Amniotic stem cell (primary cell): ENCODE measurements at regions not wholly inside any gene's neighbourhood (a gene's known extent, or its start where the extent isn't known, plus 50 kb on each side); places are given as distances from the start of the nearest gene placed in this dataset.
A peak's percentile ranks its signal among the peaks of the same experiment; 100 is the strongest.

Experiments used
- DNase-seq: peaks from one replicate; lab custom pipeline; 2025; lab: John Stamatoyannopoulos, UW

DNA sequence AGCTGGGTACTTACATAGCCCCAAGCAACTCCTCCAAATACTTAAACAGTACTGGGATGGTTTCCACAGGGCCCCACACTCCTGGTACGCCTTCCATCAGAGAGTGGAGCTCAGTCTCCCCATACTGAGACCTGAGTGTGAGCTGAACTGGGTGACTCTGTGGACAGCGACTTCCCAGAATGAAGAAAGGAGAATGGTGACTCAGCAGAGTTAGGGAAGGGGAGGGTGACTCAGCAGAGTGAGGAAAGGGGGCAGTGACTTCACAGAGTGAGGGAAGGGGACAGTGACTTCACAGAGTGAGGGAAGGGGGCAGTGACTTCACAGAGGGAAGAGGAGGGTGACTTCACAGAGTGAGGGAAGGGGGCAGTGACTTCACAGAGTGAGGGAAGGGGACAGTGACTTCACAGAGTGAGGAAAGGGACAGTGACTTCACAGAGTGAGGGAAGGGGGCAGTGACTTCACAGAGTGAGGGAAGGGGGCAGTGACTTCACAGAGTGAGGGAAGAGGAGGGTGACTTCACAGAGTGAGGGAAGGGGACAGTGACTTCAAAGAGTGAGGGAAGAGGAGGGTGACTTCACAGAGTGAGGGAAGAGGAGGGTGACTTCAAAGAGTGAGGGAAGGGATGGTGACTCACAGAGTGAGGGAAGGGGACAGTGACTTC lies 141.3 kb upstream of the PITRM1 start:
- peak; percentile 57 for DNase-seq

DNA sequence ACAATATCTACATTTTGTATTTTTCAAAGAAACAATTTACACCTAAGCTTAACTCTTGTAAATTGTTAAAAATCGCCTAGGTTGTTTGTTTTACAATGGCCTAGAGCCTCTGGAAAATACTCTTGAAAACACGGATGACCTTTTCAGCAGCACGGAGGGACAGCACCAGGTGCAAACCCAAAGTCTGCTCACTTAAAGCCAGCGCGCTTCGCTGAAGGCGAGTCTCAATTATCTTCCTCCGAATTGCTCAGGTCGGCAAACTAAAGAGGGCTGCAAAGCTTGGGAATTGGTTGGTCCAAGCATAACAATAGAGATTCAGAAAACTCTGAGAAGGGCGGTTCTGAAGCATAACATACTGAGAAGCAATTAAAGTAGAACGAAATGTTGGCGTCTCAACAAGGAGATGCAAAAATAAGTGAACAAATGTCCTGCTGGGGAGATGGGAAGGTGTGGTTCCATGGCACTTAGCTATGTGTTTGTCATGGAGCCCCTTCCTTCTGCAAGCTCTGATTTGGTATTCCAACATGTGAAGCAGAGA lies 139.9 kb upstream of the PITRM1 start:
- DNase-seq = no peak

DNA sequence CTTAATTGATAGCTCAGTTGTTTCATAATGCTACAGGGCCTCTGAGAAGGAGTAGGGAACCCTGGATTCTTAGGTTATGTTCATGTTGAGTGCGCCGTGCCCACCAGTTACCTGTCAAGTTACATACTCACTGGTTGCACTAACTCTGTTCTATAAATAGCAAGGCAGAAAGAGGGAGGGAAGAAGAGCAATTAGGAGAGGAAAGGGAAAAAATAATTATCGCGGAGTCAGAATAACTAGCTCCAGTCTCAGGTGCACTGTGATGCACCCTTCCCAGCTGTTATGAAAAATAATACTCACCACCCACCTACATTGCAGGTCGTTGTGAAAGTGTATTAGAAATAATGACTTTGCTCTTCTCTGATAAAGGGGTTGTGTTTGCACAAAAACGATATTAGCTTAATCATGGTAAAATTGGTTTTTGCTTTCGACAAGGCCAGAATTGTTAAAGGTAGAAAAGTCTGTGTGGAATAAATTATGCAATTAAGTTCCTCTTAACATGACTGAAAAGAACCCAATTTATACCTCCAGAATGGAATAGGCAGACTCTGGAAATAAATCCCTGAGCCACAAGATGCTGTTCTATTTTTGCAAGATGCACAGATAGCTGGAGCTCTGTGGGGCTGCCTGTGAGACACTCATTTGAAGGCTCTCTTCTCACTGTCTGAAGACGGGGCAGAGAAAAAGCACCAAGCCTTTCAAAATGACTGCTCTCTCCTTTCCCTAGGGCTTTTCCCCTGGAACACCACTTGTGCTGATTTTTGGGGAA lies 137.6 kb upstream of the PITRM1 start:
- DNase-seq = no peak

DNA sequence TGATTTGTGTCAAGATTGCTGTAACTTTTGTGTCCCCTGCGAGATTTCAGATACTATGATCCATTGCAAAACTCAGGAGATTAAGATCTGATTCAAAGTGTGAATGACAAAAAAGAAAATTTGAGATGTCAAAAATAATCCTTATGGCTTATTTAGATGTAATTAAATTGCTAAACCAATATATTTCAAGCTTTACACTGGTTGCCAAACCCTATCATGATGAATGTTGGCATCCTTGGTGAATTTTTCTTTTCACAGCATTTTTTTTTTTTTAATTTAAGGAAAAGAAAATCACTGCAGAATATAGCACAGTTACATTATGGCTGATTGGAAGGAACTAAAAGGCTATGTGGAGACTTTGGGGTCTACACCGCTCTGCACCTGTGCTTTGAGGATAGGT lies 133.5 kb upstream of the PITRM1 start:
- no peak for DNase-seq

DNA sequence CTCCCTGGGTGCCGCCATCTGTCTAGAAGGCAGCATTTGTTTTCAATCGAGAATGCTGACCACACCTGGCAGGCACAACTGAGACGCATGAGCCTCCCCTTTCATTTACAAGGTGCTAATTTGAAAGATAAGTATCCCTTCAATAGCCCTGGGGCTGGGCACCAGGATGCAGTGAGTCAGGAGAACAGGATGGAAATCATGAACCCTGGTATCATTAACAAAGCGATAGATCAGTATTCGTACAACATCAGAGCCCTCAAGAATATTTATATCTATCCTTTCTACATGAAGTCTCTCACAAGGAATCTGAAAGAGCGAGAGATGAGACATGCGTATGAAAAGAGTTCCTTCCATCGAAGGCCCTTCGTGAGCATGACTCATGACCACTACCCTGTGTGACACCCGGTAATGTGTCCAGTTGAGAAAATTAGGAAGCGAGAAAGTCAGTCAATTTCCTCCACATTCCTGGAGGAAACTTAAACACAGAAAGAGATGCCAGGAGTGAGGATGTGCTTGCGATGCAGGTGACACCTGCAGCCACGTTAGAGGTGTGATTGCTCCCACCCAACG lies 123.1 kb upstream of the PITRM1 start:
- no peak for DNase-seq

DNA sequence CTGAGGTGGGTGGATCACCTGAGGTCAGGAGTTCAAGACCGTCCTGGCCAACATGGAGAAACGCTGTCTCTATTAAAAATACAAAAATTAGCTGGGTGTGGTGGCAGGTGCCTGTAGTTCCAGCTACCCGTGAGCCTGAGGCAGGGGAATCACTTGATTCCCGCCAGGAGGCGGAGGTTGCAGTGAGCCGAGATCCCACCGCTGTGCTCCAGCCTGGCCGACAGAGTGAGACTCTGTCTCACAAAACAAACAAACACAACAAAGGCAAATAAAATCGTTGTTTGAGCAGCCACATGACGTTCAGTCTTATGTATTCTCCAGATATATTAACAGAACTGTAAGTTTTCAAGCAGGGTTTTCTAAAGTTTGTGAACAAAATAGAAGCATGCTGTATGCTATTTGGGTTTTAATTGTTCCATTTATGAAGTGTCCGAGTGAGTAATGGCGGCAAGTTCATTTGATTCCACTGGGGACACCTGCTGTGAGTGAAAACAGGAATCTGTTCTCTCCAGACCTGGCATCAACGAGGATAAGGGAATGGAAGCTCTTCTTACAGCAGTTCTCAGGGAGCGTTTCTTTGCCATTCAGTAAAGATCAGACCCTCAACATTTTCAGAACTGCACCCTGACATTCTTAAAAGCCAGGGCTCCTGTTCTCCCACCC lies 122.5 kb upstream of the PITRM1 start:
- DNase-seq = no peak

DNA sequence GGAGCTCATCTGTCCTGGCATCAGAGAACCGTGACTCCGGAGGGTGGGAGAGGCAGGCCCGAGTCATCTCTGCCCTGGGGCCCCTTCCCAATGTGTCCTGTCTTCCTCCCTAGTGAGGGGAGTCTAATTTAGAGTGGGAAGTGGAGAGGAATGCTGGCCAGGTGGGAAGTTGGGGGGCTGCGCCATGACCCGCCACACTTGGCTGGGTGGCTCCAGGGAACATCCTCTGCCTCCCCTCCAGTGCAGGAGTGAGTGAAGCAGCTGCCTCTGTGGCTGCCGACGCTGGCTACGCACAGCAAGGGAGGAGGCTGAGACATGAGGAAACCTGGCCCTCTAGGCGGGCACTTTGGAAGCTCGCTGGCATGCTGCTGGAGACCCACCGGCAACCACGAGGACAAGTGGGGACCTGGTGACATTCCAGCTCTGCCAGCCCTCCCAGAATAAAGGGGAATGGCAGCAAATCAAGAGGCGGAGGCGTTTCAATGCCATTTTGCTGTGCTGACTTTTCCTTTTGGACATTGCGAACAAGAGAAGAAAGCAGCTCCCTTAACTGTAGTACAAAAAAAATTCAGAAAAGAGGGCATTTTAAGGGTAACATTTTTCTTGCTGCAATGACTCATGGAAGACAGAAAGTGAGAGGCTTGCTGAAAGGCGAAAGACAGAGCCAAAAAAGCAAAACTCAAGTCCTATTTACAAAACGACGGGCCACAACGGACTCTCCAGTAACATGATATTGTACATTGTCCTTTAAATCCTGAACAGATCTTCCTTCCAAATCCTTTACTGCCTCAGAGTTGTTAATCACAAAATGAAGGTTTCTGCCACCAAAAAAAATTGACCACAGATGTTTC lies 121.2 kb upstream of the PITRM1 start:
- no peak for DNase-seq

DNA sequence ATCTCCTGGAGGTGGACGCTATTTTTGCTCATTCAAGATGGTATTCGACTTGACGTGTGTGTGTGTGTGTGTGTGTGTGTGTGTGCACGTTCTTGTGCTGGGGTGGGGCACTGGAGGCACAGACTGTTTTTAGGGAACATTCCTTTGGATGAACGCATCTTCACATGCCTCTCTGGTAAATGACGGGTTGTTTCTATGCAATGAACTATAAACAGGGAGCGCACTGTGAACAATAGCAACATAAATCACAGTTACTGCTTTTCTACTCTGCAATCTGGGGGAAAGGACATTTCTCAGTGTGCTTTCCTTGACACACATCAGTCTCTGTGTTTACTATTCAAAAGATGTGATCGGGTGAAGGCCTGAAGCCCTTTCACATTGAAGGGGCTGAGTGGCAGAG lies 120.1 kb upstream of the PITRM1 start:
- no peak for DNase-seq

DNA sequence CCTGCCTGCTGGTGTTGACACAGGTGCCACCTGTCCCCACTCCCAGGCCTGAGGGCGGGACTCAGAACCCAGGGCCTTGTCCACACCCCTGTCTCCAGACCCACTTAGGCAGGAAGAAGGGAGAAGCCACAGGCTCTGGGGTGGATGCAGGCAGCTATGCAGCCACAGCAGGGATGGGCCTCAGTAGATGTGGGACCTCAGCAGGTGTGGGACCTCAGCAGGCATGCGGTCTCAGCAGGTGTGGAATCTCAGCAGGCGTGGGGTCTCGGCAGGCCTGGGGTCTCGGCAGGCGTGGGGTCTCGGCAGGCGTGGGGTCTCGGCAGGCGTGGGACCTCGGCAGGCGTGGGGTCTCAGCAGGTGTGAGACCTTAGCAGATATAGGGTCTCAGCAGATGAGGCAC lies 118.0 kb upstream of the PITRM1 start:
- no peak for DNase-seq

DNA sequence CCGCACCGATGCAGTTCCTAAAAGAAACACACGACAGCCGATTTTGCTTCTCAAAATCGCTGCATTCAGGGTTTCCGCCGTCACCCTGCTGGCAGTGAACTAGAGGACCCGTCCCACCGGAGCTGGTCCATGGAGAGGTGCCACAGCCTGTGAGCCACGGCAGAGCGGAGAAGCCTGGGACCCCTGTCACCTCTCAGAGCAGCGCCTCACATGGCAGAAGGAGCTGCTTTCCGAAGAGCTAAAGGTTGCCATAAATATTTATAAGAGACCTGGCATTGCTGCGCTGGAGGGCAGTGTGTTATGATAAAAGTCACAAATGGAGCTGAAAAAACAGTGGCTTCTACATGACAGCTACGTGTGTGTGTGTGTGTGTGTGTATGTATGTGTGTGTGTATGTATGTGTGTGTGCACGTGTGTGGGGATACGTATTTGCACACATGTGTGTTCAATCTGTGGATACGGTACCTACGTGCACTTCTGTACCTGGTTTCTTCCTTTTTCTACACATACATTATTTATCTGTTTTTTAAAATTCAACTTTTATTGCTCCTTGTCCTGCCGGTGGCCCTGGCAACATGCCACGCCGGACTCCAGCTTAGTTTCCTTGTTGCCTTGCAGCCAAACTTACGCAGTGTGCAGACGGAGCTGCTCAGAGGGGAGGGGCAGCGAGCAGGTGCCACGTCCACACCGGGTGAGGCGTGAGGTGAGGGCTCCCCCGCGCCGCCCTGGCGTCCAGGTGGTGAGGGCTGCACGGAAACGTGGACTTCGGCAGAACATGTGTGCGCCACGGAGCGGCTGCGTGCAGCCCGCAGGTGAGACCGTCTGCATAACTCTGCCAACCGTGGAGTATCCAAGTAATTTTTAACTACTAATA lies 115.2 kb upstream of the PITRM1 start:
- no peak for DNase-seq

DNA sequence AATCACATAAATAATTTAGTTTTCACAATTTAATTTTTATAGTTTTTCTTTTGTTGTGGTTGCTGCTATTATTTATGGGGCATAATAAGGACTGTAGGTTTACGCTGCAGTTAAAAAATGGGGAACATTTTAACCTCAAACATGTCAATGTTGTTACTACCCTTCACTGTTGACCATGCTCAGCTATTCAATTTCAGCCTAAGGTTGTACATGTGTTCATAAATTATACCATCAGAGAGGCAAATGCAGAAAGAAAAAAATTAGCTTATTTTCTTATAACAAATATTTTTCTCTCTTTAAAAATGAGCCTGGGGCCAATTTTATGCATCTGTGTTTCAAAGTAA lies 110.1 kb upstream of the PITRM1 start:
- no peak for DNase-seq

DNA sequence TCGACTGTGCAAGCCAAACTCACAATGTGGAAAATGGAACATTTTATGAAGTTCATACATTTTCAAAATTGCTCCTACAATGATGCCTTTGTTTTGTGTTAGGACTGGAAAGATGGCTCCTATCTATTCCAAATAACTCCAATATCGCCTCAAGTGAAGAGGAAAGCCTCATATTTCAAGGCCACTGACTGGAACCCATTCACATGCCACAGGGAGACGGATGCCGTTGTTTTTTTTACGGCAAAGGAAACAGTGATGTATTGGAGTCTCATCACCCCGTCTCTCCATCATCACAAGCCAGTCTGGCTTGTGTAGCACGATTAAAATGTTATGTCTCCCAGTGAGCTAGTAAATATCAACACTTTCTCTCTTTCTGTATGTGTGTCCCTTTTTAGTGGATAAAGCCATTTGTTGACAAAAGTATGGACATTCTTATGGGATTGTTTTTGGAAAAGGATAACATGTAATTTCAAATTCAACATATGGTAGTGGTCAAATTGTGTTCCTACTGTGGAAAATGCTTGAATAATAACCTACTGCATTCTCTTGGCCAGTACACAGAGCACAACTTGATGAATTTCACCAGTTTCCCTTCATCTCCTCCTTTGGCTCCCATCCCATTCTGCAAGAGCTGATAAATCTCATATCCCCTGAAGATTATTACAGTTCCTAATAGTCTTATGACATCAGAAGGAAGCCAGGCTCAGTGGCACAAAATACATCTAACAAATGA lies 109.5 kb upstream of the PITRM1 start:
- DNase-seq = no peak

DNA sequence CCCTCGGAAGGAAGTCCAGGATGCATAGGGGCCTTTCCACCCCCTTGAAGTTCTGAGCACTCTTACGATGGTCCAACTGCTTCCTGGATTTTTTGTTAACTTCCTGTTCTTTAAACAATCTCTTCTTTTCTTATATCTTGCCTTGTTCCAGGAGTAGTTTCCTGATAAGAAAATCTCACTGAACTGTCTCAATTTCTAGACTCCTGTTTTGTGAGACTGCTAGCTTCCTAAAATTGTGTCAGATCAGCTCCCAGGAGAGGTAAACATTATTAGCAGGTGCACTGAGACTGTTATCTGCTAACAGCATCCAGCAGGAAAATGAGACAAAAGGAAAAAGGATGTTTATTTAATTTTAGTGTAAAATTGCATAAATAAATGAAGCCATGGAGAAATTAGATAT lies 106.2 kb upstream of the PITRM1 start:
- DNase-seq = no peak

DNA sequence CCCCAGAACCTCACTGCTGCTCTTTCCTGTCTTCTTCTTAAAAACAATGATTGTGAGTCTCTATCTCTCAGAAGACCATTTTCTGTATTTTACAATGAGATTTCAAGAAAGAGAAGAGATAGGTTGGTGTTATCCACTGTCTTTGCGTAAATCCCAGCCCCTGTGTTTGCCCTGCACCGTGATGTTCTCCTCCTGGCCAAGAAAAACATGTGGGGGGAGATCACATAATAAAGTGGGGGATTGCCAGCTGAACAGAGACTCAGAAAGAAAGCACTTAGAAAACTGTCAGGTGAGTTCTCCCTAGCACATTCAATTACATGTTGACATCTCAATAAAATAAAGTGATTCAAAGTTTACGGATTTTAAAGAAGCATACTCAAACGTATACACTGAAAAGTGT lies 105.0 kb upstream of the PITRM1 start:
- DNase-seq = no peak

DNA sequence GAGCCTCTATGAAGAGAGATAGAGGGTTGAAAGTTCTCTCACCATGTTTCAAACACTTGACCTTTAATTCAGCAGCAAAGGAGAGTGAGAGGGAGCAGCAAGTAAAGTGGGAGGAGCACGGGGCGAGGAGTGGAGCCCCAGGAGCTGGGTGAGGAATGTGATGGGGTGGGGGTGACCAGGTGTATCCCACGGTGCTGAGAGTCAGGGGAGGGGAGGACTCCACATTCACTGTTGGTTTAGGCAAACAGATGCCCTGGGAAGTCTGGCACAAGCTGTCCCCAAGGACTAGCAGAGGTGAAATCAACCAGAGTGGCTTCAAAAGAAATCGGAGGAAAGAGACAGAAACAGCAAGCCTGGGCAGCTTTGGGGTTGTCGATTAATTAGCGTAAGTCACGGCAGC lies 101.8 kb upstream of the PITRM1 start:
- no peak for DNase-seq

DNA sequence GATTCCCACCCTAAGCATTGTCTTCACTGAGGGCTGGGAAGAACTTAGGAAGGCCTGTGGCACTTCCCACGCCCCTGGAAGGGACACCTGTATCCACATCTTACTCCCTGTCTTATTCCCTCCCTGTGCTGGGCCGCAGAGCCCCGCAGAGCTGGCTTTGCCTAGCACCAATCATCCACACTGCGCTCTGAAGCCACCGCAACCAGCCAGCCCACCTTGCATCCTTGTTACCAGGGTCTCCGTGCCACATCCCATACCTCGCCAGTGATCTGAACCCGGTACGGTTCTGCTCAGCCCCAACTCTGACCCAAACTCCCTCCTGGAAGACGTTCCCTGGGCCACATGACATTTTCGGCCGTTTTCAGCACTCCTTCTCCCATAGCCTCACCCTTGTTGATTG lies 101.4 kb upstream of the PITRM1 start:
- no peak for DNase-seq

DNA sequence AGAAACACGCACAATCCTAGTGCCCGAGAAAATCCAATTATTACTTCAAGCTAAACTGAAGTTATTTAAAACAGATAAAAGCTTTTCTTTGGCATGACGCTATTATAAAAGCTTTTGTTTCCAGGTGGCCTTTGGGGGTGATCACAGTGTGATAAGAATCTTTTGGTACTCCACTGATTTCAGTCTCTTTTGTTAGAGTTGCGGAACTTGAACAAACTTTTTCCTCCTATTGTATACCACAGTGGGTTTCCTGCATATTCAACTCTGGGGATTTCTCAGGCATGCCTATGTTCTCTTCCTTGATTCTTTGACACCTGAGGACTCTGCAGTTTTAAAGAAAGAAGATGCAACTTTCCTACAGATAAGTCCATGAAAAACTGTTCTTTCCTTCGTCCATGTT lies 99.7 kb upstream of the PITRM1 start:
- DNase-seq = no peak

DNA sequence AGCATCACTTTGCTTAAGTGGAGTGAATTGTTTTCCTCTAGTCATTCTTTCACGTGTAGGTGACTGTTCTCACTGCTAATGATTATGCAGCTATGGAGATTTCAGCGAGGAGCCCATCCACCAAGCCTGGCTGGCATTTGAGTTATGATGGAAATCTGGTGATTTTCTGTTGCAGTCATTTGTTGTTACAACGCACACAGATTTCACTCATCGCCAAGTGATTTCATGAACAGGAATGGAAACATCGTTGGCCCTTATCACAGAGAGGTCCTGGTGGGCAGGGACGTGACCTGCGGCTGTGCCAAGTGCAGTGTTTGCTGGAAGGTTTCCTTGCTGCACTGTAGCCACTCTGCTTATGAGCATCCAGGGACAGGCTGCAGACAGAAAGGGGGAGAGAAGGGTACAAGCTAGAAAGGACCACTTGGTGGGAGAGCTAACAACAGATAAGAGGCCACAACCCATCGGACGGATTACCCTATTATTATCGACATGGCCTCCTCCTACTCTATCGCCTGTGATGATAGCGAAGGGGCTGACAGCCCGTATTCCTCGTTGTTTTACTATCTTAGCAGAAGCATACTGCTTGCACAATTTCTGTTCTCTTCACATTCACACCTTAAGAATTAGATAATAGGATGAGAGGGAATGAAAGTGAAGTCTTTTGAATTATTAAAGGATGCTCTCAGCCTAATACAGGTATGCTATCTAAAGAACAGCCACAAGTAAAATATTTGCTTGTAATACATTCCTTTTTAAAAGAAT lies 99.0 kb upstream of the PITRM1 start:
- DNase-seq = no peak

DNA sequence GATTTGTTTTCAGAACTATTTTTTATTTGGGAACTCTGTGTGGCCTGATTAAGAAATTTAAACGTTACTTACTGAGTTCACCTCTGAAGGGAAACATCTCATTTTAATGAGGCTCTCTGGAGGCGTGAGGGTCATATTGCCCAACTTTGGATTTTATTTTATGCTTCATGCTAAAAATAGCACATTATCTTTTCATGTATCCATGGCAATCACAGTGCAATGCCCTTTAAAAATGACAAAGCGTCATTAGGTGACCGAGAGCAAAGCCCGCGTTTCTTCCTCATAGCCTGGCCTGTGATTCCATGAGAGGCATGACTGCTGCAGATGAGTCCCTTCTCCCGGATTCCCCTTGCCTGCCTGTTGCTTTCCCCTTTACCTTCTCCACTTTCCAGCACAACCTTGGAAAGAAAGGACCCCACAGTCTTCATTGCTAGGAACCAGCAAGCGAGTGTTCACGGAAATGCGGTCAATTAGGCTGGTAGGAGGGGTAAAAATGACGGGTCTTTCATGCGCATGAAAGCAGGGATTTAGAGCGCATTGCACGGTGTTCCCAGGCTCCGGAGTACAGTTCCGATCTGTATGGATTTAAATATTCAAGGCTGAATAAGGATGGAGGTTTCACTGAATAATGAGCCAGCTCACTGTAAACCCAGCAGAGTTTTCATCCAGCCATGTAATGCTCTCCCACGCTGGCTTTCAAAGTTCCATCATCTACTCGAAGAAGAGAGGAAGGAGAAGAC lies 98.2 kb upstream of the PITRM1 start:
- no peak for DNase-seq
